CD8-positive, alpha-beta memory T cell (primary cell): ENCODE measurements at regions not wholly inside any gene's neighbourhood (a gene's known extent, or its start where the extent isn't known, plus 50 kb on each side); places are given as distances from the start of the nearest gene placed in this dataset.

Source experiments
- CTCF ChIA-PET: fragments of 350-600 bp; sonication (Branson Sonifier 250); formaldehyde crosslinking; loops from one replicate; lab custom pipeline; 2021; ENCODE audit warnings: antibody characterized with exemption; lab: Charles Lee
- POLR2A ChIA-PET: fragments of 350-600 bp; sonication (Branson Sonifier 250); formaldehyde crosslinking; loops from one replicate; lab custom pipeline; 2021; ENCODE audit warnings: antibody characterized with exemption; lab: Charles Lee
- DNase-seq, 5 donors: peaks; one replicate each; pipeline versions ENCODE4 v3.0.0 to v3.0.0-alpha.2; 2020 to 2022; ENCODE audit warnings: mixed read lengths in 1 of 5
- H3K27ac ChIP-seq: one replicate; pipeline ENCODE4 v1.7.0; 2013; ENCODE audit warnings: low read depth, mild to moderate bottlenecking, low read length, moderate library complexity
- H3K27me3 ChIP-seq: 2 replicates; pipeline ENCODE4 v1.7.0; 2013; ENCODE audit warnings: low read length, mild to moderate bottlenecking; ENCODE audit not compliant: insufficient read depth, poor library complexity, severe bottlenecking
- H3K36me3 ChIP-seq: 2 replicates; pipeline ENCODE4 v1.7.0; 2013; ENCODE audit warnings: mild to moderate bottlenecking, low read length, moderate library complexity; ENCODE audit not compliant: insufficient read depth
- H3K4me1 ChIP-seq: 2 replicates; pipeline ENCODE4 v1.7.0; 2013; ENCODE audit warnings: mild to moderate bottlenecking, low read length, moderate library complexity; ENCODE audit not compliant: insufficient read depth
- H3K4me3 ChIP-seq: 2 replicates; pipeline ENCODE4 v1.7.0; 2013; ENCODE audit warnings: mild to moderate bottlenecking, low read length
- H3K9me3 ChIP-seq: 2 replicates; pipeline ENCODE4 v1.7.0; 2013; ENCODE audit warnings: mild to moderate bottlenecking, low read length
- H3K27ac Mint-ChIP-seq, 8 donors: one replicate each; pipeline ENCODE4 v1.8.0; 2020 to 2021; ENCODE audit warnings: mixed read lengths in 8 of 8, mild to moderate bottlenecking in 6 of 8, inconsistent platforms in 3 of 8, moderate library complexity in 3 of 8
- H3K27me3 Mint-ChIP-seq, 2 donors: one replicate each; pipeline ENCODE4 v1.8.0; 2020 to 2021; ENCODE audit warnings: mixed read lengths in 2 of 2, mild to moderate bottlenecking in 1 of 2, moderate library complexity in 1 of 2
- H3K36me3 Mint-ChIP-seq, 3 donors: one replicate each; pipeline ENCODE4 v1.8.0; 2020 to 2021; ENCODE audit warnings: mixed read lengths in 3 of 3, inconsistent platforms in 1 of 3, mild to moderate bottlenecking in 1 of 3
- H3K4me1 Mint-ChIP-seq, 3 donors: one replicate each; pipeline ENCODE4 v1.8.0; 2020 to 2021; ENCODE audit warnings: mixed read lengths in 3 of 3, inconsistent platforms in 1 of 3, mild to moderate bottlenecking in 1 of 3
- H3K4me3 Mint-ChIP-seq, 7 donors: one replicate each; pipeline ENCODE4 v1.8.0; 2020 to 2021; ENCODE audit warnings: mixed read lengths in 7 of 7, mild to moderate bottlenecking in 6 of 7, moderate library complexity in 4 of 7, inconsistent platforms in 2 of 7
- H3K9me3 Mint-ChIP-seq, 5 donors: one replicate each; pipeline ENCODE4 v1.8.0; 2020 to 2022; ENCODE audit warnings: mixed read lengths in 5 of 5, mild to moderate bottlenecking in 3 of 5, moderate library complexity in 2 of 5, inconsistent platforms in 1 of 5

GRCh38 chr2:120508567-120509041, 162.7 kb downstream of the INHBB start:
- no peaks in the 10 kb centered on the region for H3K4me1 Mint-ChIP-seq
- no peak overlapping the region for H3K4me3 ChIP-seq
- POLR2A ChIA-PET: no interaction called here

GRCh38 chr2:120509213-120509815, 163.4 kb downstream of the INHBB start:
- POLR2A ChIA-PET: no interaction called here

More at GRCh38 chr2:120508567-120509041, 162.7 kb downstream of the INHBB start:
- CTCF ChIA-PET: no interaction called here
- peaks cover 3 to 10% of the 10 kb centered on the region in 2 donors for H3K27me3 Mint-ChIP-seq
- H3K27me3 ChIP-seq: no peaks in the 10 kb centered on the region
- no peaks in the 10 kb centered on the region for H3K9me3 Mint-ChIP-seq
- no peak for DNase-seq
- H3K36me3 Mint-ChIP-seq: no peaks in the 10 kb centered on the region
- H3K36me3 ChIP-seq: no peaks in the 10 kb centered on the region
- H3K27ac ChIP-seq: no peak overlapping the region
- no peak overlapping the region for H3K4me3 Mint-ChIP-seq
- no peaks in the 10 kb centered on the region for H3K4me1 ChIP-seq
- H3K9me3 ChIP-seq: no peaks in the 10 kb centered on the region
- no peak overlapping the region for H3K27ac Mint-ChIP-seq

GRCh38 chr2:120509991-120510735, 164.2 kb downstream of the INHBB start:
- CTCF ChIA-PET: no interaction called here
- Mint-ChIP-seq H3K4me1 (no peaks in the 10 kb centered on the region), H3K27me3 (peaks cover 3 to 6% of the 10 kb centered on the region in 2 donors)

More at GRCh38 chr2:120509213-120509815, 163.4 kb downstream of the INHBB start:
- Mint-ChIP-seq H3K4me3 (no peak overlapping the region), H3K4me1 (no peaks in the 10 kb centered on the region), H3K27me3 (peaks cover 3 to 10% of the 10 kb centered on the region in 2 donors), H3K9me3 (no peaks in the 10 kb centered on the region), H3K36me3 (no peaks in the 10 kb centered on the region), H3K27ac (no peak overlapping the region)
- DNase-seq: no peak
- H3K9me3 ChIP-seq: no peaks in the 10 kb centered on the region
- no peaks in the 10 kb centered on the region for H3K4me1 ChIP-seq
- H3K27me3 ChIP-seq: no peaks in the 10 kb centered on the region
- H3K36me3 ChIP-seq: no peaks in the 10 kb centered on the region
- H3K27ac ChIP-seq: no peak overlapping the region
- H3K4me3 ChIP-seq: no peak overlapping the region
- CTCF ChIA-PET: no interaction called here

GRCh38 chr2:120510751-120511395, 164.9 kb downstream of the INHBB start:
- ChIA-PET POLR2A (no interaction called here), CTCF (no interaction called here)
- peaks cover 4 to 6% of the 10 kb centered on the region in 2 donors for H3K27me3 Mint-ChIP-seq

More at GRCh38 chr2:120509991-120510735, 164.2 kb downstream of the INHBB start:
- Histone ChIP-seq H3K27me3 (no peaks in the 10 kb centered on the region), H3K27ac (no peak overlapping the region), H3K4me1 (no peaks in the 10 kb centered on the region), H3K4me3 (no peak overlapping the region), H3K36me3 (no peaks in the 10 kb centered on the region), H3K9me3 (no peaks in the 10 kb centered on the region)
- POLR2A ChIA-PET: no interaction called here
- H3K27ac Mint-ChIP-seq: no peak overlapping the region
- no peak for DNase-seq
- no peaks in the 10 kb centered on the region for H3K36me3 Mint-ChIP-seq
- no peak overlapping the region for H3K4me3 Mint-ChIP-seq
- H3K9me3 Mint-ChIP-seq: no peaks in the 10 kb centered on the region

GRCh38 chr2:120511536-120511935, 165.6 kb downstream of the INHBB start:
- Histone ChIP-seq H3K9me3 (no peaks in the 10 kb centered on the region), H3K36me3 (no peaks in the 10 kb centered on the region), H3K27ac (no peak overlapping the region), H3K4me3 (no peak overlapping the region), H3K27me3 (no peaks in the 10 kb centered on the region), H3K4me1 (no peaks in the 10 kb centered on the region)
- CTCF ChIA-PET: no interaction called here
- POLR2A ChIA-PET: no interaction called here
- H3K9me3 Mint-ChIP-seq: no peaks in the 10 kb centered on the region
- peaks cover 4 to 10% of the 10 kb centered on the region in 2 donors for H3K27me3 Mint-ChIP-seq
- DNase-seq: no peak
- no peaks in the 10 kb centered on the region for H3K36me3 Mint-ChIP-seq
- no peak overlapping the region for H3K4me3 Mint-ChIP-seq
- no peak overlapping the region for H3K27ac Mint-ChIP-seq
- no peaks in the 10 kb centered on the region for H3K4me1 Mint-ChIP-seq

More at GRCh38 chr2:120510751-120511395, 164.9 kb downstream of the INHBB start:
- H3K27me3 ChIP-seq: no peaks in the 10 kb centered on the region
- no peak overlapping the region for H3K4me3 ChIP-seq
- Mint-ChIP-seq H3K27ac (peak overlapping the region in 1 of 8 donors; percentile 68), H3K36me3 (no peaks in the 10 kb centered on the region), H3K9me3 (no peaks in the 10 kb centered on the region), H3K4me1 (no peaks in the 10 kb centered on the region), H3K4me3 (no peak overlapping the region)
- H3K4me1 ChIP-seq: no peaks in the 10 kb centered on the region
- no peaks in the 10 kb centered on the region for H3K9me3 ChIP-seq
- no peaks in the 10 kb centered on the region for H3K36me3 ChIP-seq
- H3K27ac ChIP-seq: no peak overlapping the region
- DNase-seq: no peak

- Histone ChIP-seq H3K36me3 (no peaks in the 10 kb centered on the region), H3K4me3 (no peak overlapping the region), H3K9me3 (no peaks in the 10 kb centered on the region), H3K27ac (no peak overlapping the region), H3K4me1 (no peaks in the 10 kb centered on the region), H3K27me3 (no peaks in the 10 kb centered on the region)
- ChIA-PET POLR2A (no interaction called here), CTCF (no interaction called here)
- no peak for DNase-seq
- Mint-ChIP-seq H3K4me3 (no peak overlapping the region), H3K36me3 (no peaks in the 10 kb centered on the region), H3K9me3 (no peaks in the 10 kb centered on the region), H3K27me3 (peaks cover 4 to 13% of the 10 kb centered on the region in 2 donors), H3K4me1 (no peaks in the 10 kb centered on the region), H3K27ac (no peak overlapping the region)
Observed at GRCh38 chr2:120511947-120512710, 166.2 kb downstream of the INHBB start.

GRCh38 chr2:120513776-120514357, 167.9 kb downstream of the INHBB start:
- DNase-seq: no peak
- Histone ChIP-seq H3K27ac (no peak overlapping the region), H3K4me1 (no peaks in the 10 kb centered on the region), H3K4me3 (no peak overlapping the region), H3K9me3 (no peaks in the 10 kb centered on the region), H3K36me3 (no peaks in the 10 kb centered on the region), H3K27me3 (no peaks in the 10 kb centered on the region)
- Mint-ChIP-seq H3K36me3 (no peaks in the 10 kb centered on the region), H3K4me3 (no peak overlapping the region), H3K4me1 (no peaks in the 10 kb centered on the region), H3K27me3 (peaks cover 13 to 24% of the 10 kb centered on the region in 2 donors), H3K9me3 (no peaks in the 10 kb centered on the region), H3K27ac (no peak overlapping the region)
- ChIA-PET CTCF (no interaction called here), POLR2A (no interaction called here)
